ENCODE measurements at regions not wholly inside any gene's neighbourhood (a gene's known extent, or its start where the extent isn't known, plus 50 kb on each side); places are given as distances from the start of the nearest gene placed in this dataset.

DNA sequence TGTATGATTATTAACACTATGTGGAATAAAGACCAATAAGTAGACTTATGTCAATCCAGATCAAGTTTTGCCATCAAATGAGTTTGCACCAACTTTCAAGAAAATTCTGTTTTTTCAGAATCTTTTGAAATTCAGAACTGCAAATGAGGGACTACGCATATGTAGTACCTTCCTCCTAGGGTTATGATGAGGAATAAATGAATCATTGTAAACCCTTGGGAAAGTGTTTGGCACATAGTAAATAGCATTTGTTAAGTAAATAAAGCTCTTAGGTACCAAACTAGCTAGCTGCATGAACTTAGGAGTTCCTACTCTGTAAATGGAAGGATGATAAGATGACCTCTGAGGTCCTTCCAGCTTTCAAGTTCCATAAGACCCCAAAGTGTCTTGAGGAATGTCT lies 242.6 kb upstream of the SETMAR start:
- TF ChIP-seq, protein P1, sequence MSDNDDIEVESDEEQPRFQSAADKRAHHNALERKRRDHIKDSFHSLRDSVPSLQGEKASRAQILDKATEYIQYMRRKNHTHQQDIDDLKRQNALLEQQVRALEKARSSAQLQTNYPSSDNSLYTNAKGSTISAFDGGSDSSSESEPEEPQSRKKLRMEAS (IDR thresholded peaks at IDR 0.05): no peak
- TF ChIP-seq EP300 (IDR thresholded peaks at IDR 0.05; ENCODE audit: borderline replicate concordance): no peak
- TF ChIP-seq, protein P2, sequence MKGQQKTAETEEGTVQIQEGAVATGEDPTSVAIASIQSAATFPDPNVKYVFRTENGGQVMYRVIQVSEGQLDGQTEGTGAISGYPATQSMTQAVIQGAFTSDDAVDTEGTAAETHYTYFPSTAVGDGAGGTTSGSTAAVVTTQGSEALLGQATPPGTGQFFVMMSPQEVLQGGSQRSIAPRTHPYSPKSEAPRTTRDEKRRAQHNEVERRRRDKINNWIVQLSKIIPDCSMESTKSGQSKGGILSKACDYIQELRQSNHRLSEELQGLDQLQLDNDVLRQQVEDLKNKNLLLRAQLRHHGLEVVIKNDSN (IDR thresholded peaks at IDR 0.05): no peak
- no peak for TF ChIP-seq TAF1 (IDR thresholded peaks at IDR 0.05; ENCODE audit: low read depth)
- no peak for TF ChIP-seq EGR1 (IDR thresholded peaks at IDR 0.05)
